ENCODE measurements at regions not wholly inside any gene's neighbourhood (a gene's known extent, or its start where the extent isn't known, plus 50 kb on each side); places are given as distances from the start of the nearest gene placed in this dataset.

DNA sequence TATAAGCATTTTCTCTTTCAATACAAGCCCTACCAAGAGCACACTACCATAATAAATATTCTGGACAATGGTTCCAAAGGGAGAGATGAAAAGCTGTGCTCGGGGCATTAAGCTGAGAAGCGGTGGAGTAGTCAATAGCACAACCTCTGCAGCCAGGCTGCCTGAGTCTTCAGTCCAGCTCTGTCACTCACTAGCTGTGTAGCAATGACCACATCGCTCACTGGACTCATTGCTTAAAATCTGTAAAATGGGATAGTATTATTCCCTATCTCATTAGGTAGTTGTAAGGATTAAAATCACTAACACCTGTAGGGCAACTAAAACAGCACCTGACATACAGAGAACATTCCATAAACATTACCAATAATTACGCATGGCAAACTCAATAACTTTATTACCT lies 199.9 kb upstream of the KLF14 start:
- H3K27ac ChIP-seq = no peak overlapping the region
- peaks cover 0 to 33% (median 6%) of the 10 kb centered on the region in 4 donors for H3K36me3 ChIP-seq
- ATAC-seq (ENCODE audit: low FRiP score in 2 of 2) = no peak
- TF ChIP-seq EP300 (IDR thresholded peaks at IDR 0.05) (no peak), POLR2A (IDR thresholded peaks at IDR 0.05) (no peak), POLR2AphosphoS5 (IDR thresholded peaks at IDR 0.05) (no peak)
- TF ChIP-seq, protein P1, sequence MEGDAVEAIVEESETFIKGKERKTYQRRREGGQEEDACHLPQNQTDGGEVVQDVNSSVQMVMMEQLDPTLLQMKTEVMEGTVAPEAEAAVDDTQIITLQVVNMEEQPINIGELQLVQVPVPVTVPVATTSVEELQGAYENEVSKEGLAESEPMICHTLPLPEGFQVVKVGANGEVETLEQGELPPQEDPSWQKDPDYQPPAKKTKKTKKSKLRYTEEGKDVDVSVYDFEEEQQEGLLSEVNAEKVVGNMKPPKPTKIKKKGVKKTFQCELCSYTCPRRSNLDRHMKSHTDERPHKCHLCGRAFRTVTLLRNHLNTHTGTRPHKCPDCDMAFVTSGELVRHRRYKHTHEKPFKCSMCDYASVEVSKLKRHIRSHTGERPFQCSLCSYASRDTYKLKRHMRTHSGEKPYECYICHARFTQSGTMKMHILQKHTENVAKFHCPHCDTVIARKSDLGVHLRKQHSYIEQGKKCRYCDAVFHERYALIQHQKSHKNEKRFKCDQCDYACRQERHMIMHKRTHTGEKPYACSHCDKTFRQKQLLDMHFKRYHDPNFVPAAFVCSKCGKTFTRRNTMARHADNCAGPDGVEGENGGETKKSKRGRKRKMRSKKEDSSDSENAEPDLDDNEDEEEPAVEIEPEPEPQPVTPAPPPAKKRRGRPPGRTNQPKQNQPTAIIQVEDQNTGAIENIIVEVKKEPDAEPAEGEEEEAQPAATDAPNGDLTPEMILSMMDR (IDR thresholded peaks at IDR 0.05) = no peak
- DNase-seq = no peak
- no peaks in the 10 kb centered on the region for H3K9me3 ChIP-seq
- H3K4me1 ChIP-seq = peaks cover 17 to 32% (median 27%) of the 10 kb centered on the region in 4 donors
- no peaks in the 10 kb centered on the region for H3K27me3 ChIP-seq
- no peak overlapping the region for H3K4me3 ChIP-seq
- WGBS, 2 donors = 70 to 94% methylated on average over 4 of the region's 4 CpGs

GRCh38 chr7:130935564-130936157 lies 201.7 kb upstream of the KLF14 start:
- Histone ChIP-seq H3K36me3 (peaks cover 0 to 33% (median 6%) of the 10 kb centered on the region in 4 donors), H3K4me3 (no peak overlapping the region), H3K4me1 (peaks cover 14 to 28% (median 17%) of the 10 kb centered on the region in 4 donors), H3K27ac (peak overlapping the region in 3 of 4 donors; percentile 4 to 39 (median 28)), H3K9me3 (no peaks in the 10 kb centered on the region), H3K27me3 (no peaks in the 10 kb centered on the region)
- TF ChIP-seq POLR2A (IDR thresholded peaks at IDR 0.05) (no peak), POLR2AphosphoS5 (IDR thresholded peaks at IDR 0.05) (no peak), EP300 (IDR thresholded peaks at IDR 0.05) (no peak)
- TF ChIP-seq, protein P1 (IDR thresholded peaks at IDR 0.05) = no peak
- ATAC-seq (ENCODE audit: low FRiP score in 2 of 2) = no peak
- DNase-seq = no peak
- 87 to 89% methylated on average over 11 of the region's 11 CpGs for WGBS, 2 donors

DNA sequence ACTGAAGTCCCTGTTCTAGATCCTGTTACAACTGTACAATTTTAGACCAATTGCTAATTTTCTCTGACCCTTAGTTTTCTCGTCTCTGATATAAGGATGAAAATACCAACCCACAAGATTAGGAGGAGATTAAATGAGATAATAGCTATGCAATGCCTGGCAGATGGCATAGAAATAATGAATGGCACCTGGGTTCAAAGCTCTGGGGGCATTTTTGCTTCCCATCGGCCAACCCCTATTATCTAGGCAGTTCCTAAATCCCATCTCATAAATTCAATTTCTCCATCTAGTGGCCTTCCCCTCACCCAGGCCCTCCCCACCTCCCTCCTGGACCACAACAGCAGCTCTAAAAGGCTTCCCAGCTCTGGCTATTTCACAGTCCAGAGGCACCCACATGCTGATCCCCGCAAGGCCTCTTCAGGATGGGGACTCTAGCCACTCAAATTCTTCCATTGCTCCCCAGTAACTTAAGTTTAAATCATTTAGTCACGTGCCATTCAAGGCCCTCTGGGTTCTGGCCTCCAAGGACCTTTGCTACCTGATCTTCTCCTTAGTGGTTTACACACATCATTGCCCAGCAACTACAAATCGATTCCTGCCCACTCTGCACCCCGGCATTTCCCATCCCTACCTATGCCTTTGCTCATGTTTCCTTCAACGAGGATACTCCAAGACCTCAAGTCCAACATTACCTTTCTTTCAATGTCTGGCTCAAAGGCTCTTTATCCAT lies 202.4 kb upstream of the KLF14 start:
- 79 to 93% methylated on average over 7 of the region's 7 CpGs for WGBS, 2 donors
- ATAC-seq (ENCODE audit: low FRiP score in 2 of 2) = no peak
- H3K27ac ChIP-seq = peak overlapping the region in 3 of 4 donors; percentile 10 to 39 (median 28)
- no peak for TF ChIP-seq EP300 (IDR thresholded peaks at IDR 0.05)
- TF ChIP-seq, protein P1 (IDR thresholded peaks at IDR 0.05) = no peak
- TF ChIP-seq POLR2AphosphoS5 (IDR thresholded peaks at IDR 0.05) = no peak
- no peak for TF ChIP-seq POLR2A (IDR thresholded peaks at IDR 0.05)
- no peak for DNase-seq
- no peak overlapping the region for H3K4me3 ChIP-seq
- H3K9me3 ChIP-seq = no peaks in the 10 kb centered on the region
- H3K4me1 ChIP-seq = peaks cover 8 to 32% (median 12%) of the 10 kb centered on the region in 4 donors
- no peaks in the 10 kb centered on the region for H3K27me3 ChIP-seq
- peaks cover 0 to 33% (median 6%) of the 10 kb centered on the region in 4 donors for H3K36me3 ChIP-seq

- DNase-seq (no peak), ATAC-seq (ENCODE audit: low FRiP score in 2 of 2) (no peak)
- Histone ChIP-seq H3K4me3 (no peak overlapping the region), H3K27ac (peak overlapping the region in 1 of 4 donors; percentile 10), H3K9me3 (no peaks in the 10 kb centered on the region), H3K4me1 (peaks cover 8 to 37% (median 12%) of the 10 kb centered on the region in 4 donors), H3K36me3 (peaks cover 0 to 33% (median 6%) of the 10 kb centered on the region in 4 donors), H3K27me3 (no peaks in the 10 kb centered on the region)
- TF ChIP-seq EP300 (IDR thresholded peaks at IDR 0.05) = no peak
- WGBS, 2 donors = 97 to 100% methylated on average over 2 of the region's 2 CpGs
Observed at GRCh38 chr7:130937016-130937415, 203.0 kb upstream of the KLF14 start.

DNA sequence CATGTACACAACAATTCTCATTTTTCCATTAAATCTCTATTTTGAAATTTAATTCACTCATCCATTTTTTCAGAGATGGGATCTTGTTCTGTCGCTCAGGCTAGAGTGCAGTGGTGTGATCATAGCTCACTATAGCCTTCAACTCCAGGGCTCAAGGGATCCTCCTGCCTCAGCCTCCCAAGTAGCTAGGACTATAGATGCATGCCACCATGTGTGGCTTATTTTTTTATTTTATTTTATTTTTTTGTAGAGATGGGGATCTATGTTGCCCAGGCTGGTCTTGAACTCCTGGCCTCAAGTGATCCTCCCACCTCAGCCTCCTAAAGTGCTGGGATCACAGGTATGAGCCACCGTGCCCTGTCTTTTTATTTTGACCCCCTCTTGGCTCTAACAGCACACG lies 203.8 kb upstream of the KLF14 start:
- DNase-seq = no peak
- ATAC-seq (ENCODE audit: low FRiP score in 2 of 2) = no peak
- TF ChIP-seq POLR2A (IDR thresholded peaks at IDR 0.05) (no peak), POLR2AphosphoS5 (IDR thresholded peaks at IDR 0.05) (no peak), EP300 (IDR thresholded peaks at IDR 0.05) (no peak)
- Histone ChIP-seq H3K4me1 (peaks cover 16 to 45% (median 20%) of the 10 kb centered on the region in 4 donors), H3K27me3 (no peaks in the 10 kb centered on the region), H3K36me3 (peaks cover 0 to 30% (median 6%) of the 10 kb centered on the region in 4 donors), H3K9me3 (no peaks in the 10 kb centered on the region), H3K4me3 (no peak overlapping the region), H3K27ac (peak overlapping the region in 3 of 4 donors; percentile 7 to 31 (median 27))
- WGBS, 2 donors = 87 to 94% methylated on average over 3 of the region's 3 CpGs

Measured in upper lobe of left lung (tissue), 6 donors.